H1 (cell line): ENCODE measurements at regions not wholly inside any gene's neighbourhood (a gene's known extent, or its start where the extent isn't known, plus 50 kb on each side); places are given as distances from the start of the nearest gene placed in this dataset.

Source experiments
- CTCF ChIP-seq, 3 experiments: IDR thresholded peaks; 1 replicate in 2 of 3; 2 replicates in 1 of 3; pipeline versions ENCODE4 v1.5.1 to v1.6.1; 2011; ENCODE audit warnings: low read length in 3 of 3, mild to moderate bottlenecking in 3 of 3, inconsistent platforms in 2 of 3, low read depth in 1 of 3, moderate library complexity in 1 of 3; ENCODE audit not compliant: insufficient read depth in 1 of 3; ENCODE audit errors: control extremely low read depth in 1 of 3
- HDAC2 ChIP-seq, 2 experiments: fragments of 300-600 bp in 1 of 2; sonication (generic) in 1 of 2; IDR thresholded peaks; 2 replicates each; pipeline ENCODE4 v1.6.1; 2011 to 2012; ENCODE audit warnings: low read depth in 2 of 2, low read length in 2 of 2, mild to moderate bottlenecking in 2 of 2, moderate library complexity in 2 of 2, borderline replicate concordance in 1 of 2, inconsistent platforms in 1 of 2
- KDM5A ChIP-seq: fragments of 200-600 bp; IDR thresholded peaks from 2 replicates; pipeline ENCODE4 v1.7.1; 2012; ENCODE audit warnings: mild to moderate bottlenecking, low read length, inconsistent platforms, mixed read lengths
- MAFK ChIP-seq: IDR thresholded peaks from 2 replicates; pipeline ENCODE4 v1.6.1; 2012; ENCODE audit warnings: low read depth, mild to moderate bottlenecking, improper control_type of control experiment, low read length
- POLR2A ChIP-seq, 2 experiments: IDR thresholded peaks; 1 replicate in 1 of 2; 2 replicates in 1 of 2; pipeline ENCODE4 v1.6.1; 2011; ENCODE audit warnings: low read depth in 2 of 2, low read length in 2 of 2, mild to moderate bottlenecking in 2 of 2; ENCODE audit errors: control extremely low read depth in 1 of 2
- SP1 ChIP-seq: IDR thresholded peaks from 2 replicates; pipeline ENCODE4 v1.6.1; 2011; ENCODE audit warnings: low read depth, low read length
- USF2 ChIP-seq: IDR thresholded peaks from 2 replicates; pipeline ENCODE4 v1.6.1; 2011; ENCODE audit warnings: low read length, improper control_type of control experiment

GRCh38 chr7:86969865-86970264, 89.6 kb downstream of the ELAPOR2 start:
- TF ChIP-seq CTCF (IDR thresholded peaks at IDR 0.05; ENCODE audit: control extremely low read depth in 1 of 3, insufficient read depth in 1 of 3, low read depth in 1 of 3, low read length in 3 of 3) = no peak
- TF ChIP-seq KDM5A = no peak
- no peak for TF ChIP-seq USF2
- TF ChIP-seq HDAC2 (IDR thresholded peaks at IDR 0.05; ENCODE audit: borderline replicate concordance in 1 of 2, low read depth in 2 of 2, low read length in 2 of 2) = no peak
- TF ChIP-seq POLR2A (IDR thresholded peaks at IDR 0.05; ENCODE audit: control extremely low read depth in 1 of 2, low read depth in 2 of 2, low read length in 2 of 2) = no peak
- TF ChIP-seq SP1 = no peak
- TF ChIP-seq MAFK = no peak
